ENCODE measurements at regions not wholly inside any gene's neighbourhood (a gene's known extent, or its start where the extent isn't known, plus 50 kb on each side); places are given as distances from the start of the nearest gene placed in this dataset.

GRCh38 chr4:36553453-36553852, 272.0 kb downstream of the DTHD1 start:
- no peaks in the 10 kb centered on the region for H3K4me1 Mint-ChIP-seq (ENCODE audit: low read depth, unreplicated experiment)
- H3K27ac Mint-ChIP-seq (ENCODE audit: unreplicated experiment) = no peak overlapping the region
- intact Hi-C loops (cut with micrococcal nuclease; ENCODE audit: unreplicated experiment) = no loop called here
- TF ChIP-seq CTCF (IDR thresholded peaks at IDR 0.05; ENCODE audit: unreplicated experiment) = no peak
- DNase-seq = no peak
- BruUV-seq (replicated peaks) = no TSS peak
- CTCF ChIA-PET = no interaction called here
- no peak overlapping the region for H3K4me3 Mint-ChIP-seq (ENCODE audit: low read depth, unreplicated experiment)
- no peaks in the 10 kb centered on the region for H3K9me3 Mint-ChIP-seq (ENCODE audit: low read depth, unreplicated experiment)
- H3K27me3 Mint-ChIP-seq (ENCODE audit: unreplicated experiment) = no peaks in the 10 kb centered on the region
- no peaks in the 10 kb centered on the region for H3K36me3 Mint-ChIP-seq (ENCODE audit: insufficient read depth, unreplicated experiment)

- CTCF ChIA-PET = no interaction called here
- Mint-ChIP-seq H3K27ac (ENCODE audit: unreplicated experiment) (no peak overlapping the region), H3K4me1 (ENCODE audit: low read depth, unreplicated experiment) (no peaks in the 10 kb centered on the region), H3K9me3 (ENCODE audit: low read depth, unreplicated experiment) (no peaks in the 10 kb centered on the region), H3K36me3 (ENCODE audit: insufficient read depth, unreplicated experiment) (no peaks in the 10 kb centered on the region), H3K27me3 (ENCODE audit: unreplicated experiment) (no peaks in the 10 kb centered on the region), H3K4me3 (ENCODE audit: low read depth, unreplicated experiment) (no peak overlapping the region)
- no TSS peak for BruUV-seq (replicated peaks)
- intact Hi-C loops (cut with micrococcal nuclease; ENCODE audit: unreplicated experiment) = no loop called here
- DNase-seq = no peak
- no peak for TF ChIP-seq CTCF (IDR thresholded peaks at IDR 0.05; ENCODE audit: unreplicated experiment)
Observed at GRCh38 chr4:36556984-36557383, 275.6 kb downstream of the DTHD1 start.

GRCh38 chr4:36568575-36568974, 287.2 kb downstream of the DTHD1 start:
- H3K4me1 Mint-ChIP-seq (ENCODE audit: low read depth, unreplicated experiment) = no peaks in the 10 kb centered on the region
- intact Hi-C loops (cut with micrococcal nuclease; ENCODE audit: unreplicated experiment) = no loop called here
- no peaks in the 10 kb centered on the region for H3K27me3 Mint-ChIP-seq (ENCODE audit: unreplicated experiment)
- CTCF ChIA-PET = no interaction called here
- no peak for TF ChIP-seq CTCF (IDR thresholded peaks at IDR 0.05; ENCODE audit: unreplicated experiment)
- no peak overlapping the region for H3K27ac Mint-ChIP-seq (ENCODE audit: unreplicated experiment)
- no peak overlapping the region for H3K4me3 Mint-ChIP-seq (ENCODE audit: low read depth, unreplicated experiment)
- BruUV-seq (replicated peaks) = no TSS peak
- H3K9me3 Mint-ChIP-seq (ENCODE audit: low read depth, unreplicated experiment) = no peaks in the 10 kb centered on the region
- no peak for DNase-seq
- no peaks in the 10 kb centered on the region for H3K36me3 Mint-ChIP-seq (ENCODE audit: insufficient read depth, unreplicated experiment)

GRCh38 chr4:36573441-36573840, 292.0 kb downstream of the DTHD1 start:
- CTCF ChIA-PET = no interaction called here
- Mint-ChIP-seq H3K27me3 (ENCODE audit: unreplicated experiment) (no peaks in the 10 kb centered on the region), H3K4me1 (ENCODE audit: low read depth, unreplicated experiment) (no peaks in the 10 kb centered on the region), H3K36me3 (ENCODE audit: insufficient read depth, unreplicated experiment) (no peaks in the 10 kb centered on the region), H3K27ac (ENCODE audit: unreplicated experiment) (no peak overlapping the region), H3K4me3 (ENCODE audit: low read depth, unreplicated experiment) (no peak overlapping the region), H3K9me3 (ENCODE audit: low read depth, unreplicated experiment) (peaks cover 2% of the 10 kb centered on the region)
- TF ChIP-seq CTCF (IDR thresholded peaks at IDR 0.05; ENCODE audit: unreplicated experiment) = no peak
- no TSS peak for BruUV-seq (replicated peaks)
- intact Hi-C loops (cut with micrococcal nuclease; ENCODE audit: unreplicated experiment) = no loop called here
- no peak for DNase-seq

- Mint-ChIP-seq H3K27me3 (ENCODE audit: unreplicated experiment) (no peaks in the 10 kb centered on the region), H3K4me1 (ENCODE audit: low read depth, unreplicated experiment) (no peaks in the 10 kb centered on the region), H3K27ac (ENCODE audit: unreplicated experiment) (no peak overlapping the region), H3K36me3 (ENCODE audit: insufficient read depth, unreplicated experiment) (no peaks in the 10 kb centered on the region), H3K9me3 (ENCODE audit: low read depth, unreplicated experiment) (peaks cover 2% of the 10 kb centered on the region), H3K4me3 (ENCODE audit: low read depth, unreplicated experiment) (no peak overlapping the region)
- no peak for DNase-seq
- intact Hi-C loops (cut with micrococcal nuclease; ENCODE audit: unreplicated experiment) = no loop called here
- TF ChIP-seq CTCF (IDR thresholded peaks at IDR 0.05; ENCODE audit: unreplicated experiment) = no peak
- no TSS peak for BruUV-seq (replicated peaks)
- CTCF ChIA-PET = no interaction called here
Observed at GRCh38 chr4:36574816-36575215, 293.4 kb downstream of the DTHD1 start.

Data from Calu3 (cell line).